ENCODE measurements at regions not wholly inside any gene's neighbourhood (a gene's known extent, or its start where the extent isn't known, plus 50 kb on each side); places are given as distances from the start of the nearest gene placed in this dataset.

GRCh38 chr15:70563561-70564095 is 199.7 kb downstream of the UACA start:
- TF ChIP-seq POLR2A (IDR thresholded peaks at IDR 0.05; ENCODE audit: low read depth, low read length) (no peak), CTCF (conservative IDR thresholded peaks at IDR 0.05; ENCODE audit: low read depth, low read length) (no peak), MXI1 (IDR thresholded peaks at IDR 0.05; ENCODE audit: borderline replicate concordance, low read depth, low read length) (no peak)
